Left ventricle myocardium inferior (tissue), 1 donor: ENCODE measurements at regions not wholly inside any gene's neighbourhood (a gene's known extent, or its start where the extent isn't known, plus 50 kb on each side); places are given as distances from the start of the nearest gene placed in this dataset.

Experiments
- DNase-seq: peaks from one replicate; pipeline ENCODE4 v3.0.0-alpha.2; 2020
- H3K27ac ChIP-seq: fragments of 200-600 bp; replicated peaks from 2 replicates; pipeline ENCODE4 v1.8.0; 2021
- H3K27me3 ChIP-seq: fragments of 200-600 bp; 2 replicates; pipeline ENCODE4 v1.8.0; 2021; ENCODE audit warnings: low read depth
- H3K36me3 ChIP-seq: fragments of 200-600 bp; 2 replicates; pipeline ENCODE4 v1.8.0; 2021
- H3K4me1 ChIP-seq: fragments of 200-600 bp; 2 replicates; pipeline ENCODE4 v1.8.0; 2021
- H3K4me3 ChIP-seq: fragments of 200-600 bp; 2 replicates; pipeline ENCODE4 v1.8.0; 2021; ENCODE audit warnings: mild to moderate bottlenecking, moderate library complexity
- H3K9me3 ChIP-seq: fragments of 200-600 bp; replicated peaks from 2 replicates; pipeline ENCODE4 v1.8.0; 2021
- CTCF ChIP-seq: fragments of 200-600 bp; IDR thresholded peaks from 2 replicates; pipeline ENCODE4 v1.8.0; 2021; ENCODE audit warnings: antibody characterized with exemption, mild to moderate bottlenecking, borderline replicate concordance
- intact Hi-C: fragments of 100-400 bp; cut with micrococcal nuclease; formaldehyde crosslinking; loops from one replicate; pipeline ENCODE4 v1.11.0; 2022
- donor health status: DM: no; HTN: yes; CAD: no; lungs with severe emphysema.

GRCh38 chr5:67455970-67456369 is 259.4 kb upstream of the CD180 start:
- intact Hi-C loops = no loop called here
- Histone ChIP-seq H3K27ac (no peak overlapping the region), H3K4me1 (no peaks in the 10 kb centered on the region), H3K36me3 (no peaks in the 10 kb centered on the region), H3K9me3 (no peaks in the 10 kb centered on the region), H3K27me3 (no peaks in the 10 kb centered on the region), H3K4me3 (no peak overlapping the region)
- TF ChIP-seq CTCF = no peak
- DNase-seq = no peak

GRCh38 chr5:67454957-67455561 is 258.5 kb upstream of the CD180 start:
- Histone ChIP-seq H3K9me3 (no peaks in the 10 kb centered on the region), H3K27me3 (no peaks in the 10 kb centered on the region), H3K4me3 (no peak overlapping the region), H3K36me3 (no peaks in the 10 kb centered on the region), H3K27ac (no peak overlapping the region), H3K4me1 (no peaks in the 10 kb centered on the region)
- TF ChIP-seq CTCF = no peak
- intact Hi-C loops = no loop called here
- no peak for DNase-seq

- Histone ChIP-seq H3K4me3 (no peak overlapping the region), H3K9me3 (no peaks in the 10 kb centered on the region), H3K36me3 (no peaks in the 10 kb centered on the region), H3K27ac (no peak overlapping the region), H3K4me1 (no peaks in the 10 kb centered on the region), H3K27me3 (no peaks in the 10 kb centered on the region)
- intact Hi-C loops = no loop called here
- TF ChIP-seq CTCF = no peak
- no peak for DNase-seq
These were observed 256.7 kb upstream of the CD180 start for GRCh38 chr5:67453111-67453905.

DNA sequence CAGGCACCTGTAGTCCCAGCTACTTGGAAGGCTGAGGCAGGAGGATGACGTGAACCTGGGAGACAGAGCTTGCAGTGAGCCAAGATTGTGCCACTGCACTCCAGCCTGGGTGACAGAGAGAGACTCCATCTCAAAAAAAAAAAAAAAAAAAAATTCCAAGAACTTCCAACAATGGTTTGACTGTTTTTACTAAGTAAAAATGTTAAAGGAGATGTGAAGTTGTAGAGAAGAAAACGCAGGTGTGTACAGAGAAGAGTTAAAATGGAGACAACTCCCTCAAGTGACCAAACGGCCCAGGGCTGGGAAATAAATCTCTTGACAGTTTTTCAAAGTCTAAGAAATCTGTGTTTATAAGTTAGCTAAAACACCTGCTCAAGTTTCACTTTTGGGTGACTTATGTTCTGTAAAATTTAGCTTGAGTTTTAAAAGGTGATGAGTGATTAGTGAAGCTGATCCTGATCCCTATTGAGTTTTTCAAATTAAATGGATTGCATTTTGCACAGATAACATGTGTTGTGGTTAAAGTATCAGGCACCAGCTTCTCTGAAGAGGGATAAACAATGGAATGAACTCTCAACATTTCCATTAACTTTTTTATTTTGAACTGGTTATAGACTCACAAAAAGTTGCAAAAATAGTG is 255.2 kb upstream of the CD180 start:
- no peak overlapping the region for H3K4me3 ChIP-seq
- no peak overlapping the region for H3K27ac ChIP-seq
- no peaks in the 10 kb centered on the region for H3K36me3 ChIP-seq
- no peaks in the 10 kb centered on the region for H3K4me1 ChIP-seq
- intact Hi-C loops = no loop called here
- no peak for TF ChIP-seq CTCF
- no peaks in the 10 kb centered on the region for H3K27me3 ChIP-seq
- H3K9me3 ChIP-seq = no peaks in the 10 kb centered on the region
- no peak for DNase-seq

DNA sequence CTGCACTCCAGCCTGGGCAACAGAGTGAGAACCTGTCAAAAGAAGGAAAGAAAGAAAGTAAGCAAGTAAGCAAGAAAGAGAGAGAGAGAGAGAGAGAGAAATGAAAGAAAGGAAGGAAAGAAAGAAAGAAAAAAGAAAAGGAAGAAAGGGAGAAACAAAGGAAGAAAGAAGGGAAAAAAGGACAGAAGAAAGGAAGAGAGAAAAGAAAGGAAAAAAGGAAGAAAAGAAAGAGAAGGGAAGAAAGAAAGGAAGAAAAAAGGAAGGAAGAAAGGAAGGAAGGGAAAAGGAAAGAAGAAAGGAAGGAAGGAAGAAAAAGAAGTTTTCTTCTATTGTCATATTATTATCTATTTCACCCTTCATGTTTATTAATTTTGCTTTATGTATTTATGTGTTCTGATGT is 251.1 kb upstream of the CD180 start:
- Histone ChIP-seq H3K36me3 (no peaks in the 10 kb centered on the region), H3K27me3 (no peaks in the 10 kb centered on the region), H3K9me3 (peaks cover 11% of the 10 kb centered on the region), H3K27ac (no peak overlapping the region), H3K4me3 (no peak overlapping the region), H3K4me1 (no peaks in the 10 kb centered on the region)
- intact Hi-C loops = no loop called here
- TF ChIP-seq CTCF = no peak
- DNase-seq = no peak
